ENCODE measurements at regions not wholly inside any gene's neighbourhood (a gene's known extent, or its start where the extent isn't known, plus 50 kb on each side); places are given as distances from the start of the nearest gene placed in this dataset.
A peak's percentile ranks its signal among the peaks of the same experiment; 100 is the strongest.

DNA sequence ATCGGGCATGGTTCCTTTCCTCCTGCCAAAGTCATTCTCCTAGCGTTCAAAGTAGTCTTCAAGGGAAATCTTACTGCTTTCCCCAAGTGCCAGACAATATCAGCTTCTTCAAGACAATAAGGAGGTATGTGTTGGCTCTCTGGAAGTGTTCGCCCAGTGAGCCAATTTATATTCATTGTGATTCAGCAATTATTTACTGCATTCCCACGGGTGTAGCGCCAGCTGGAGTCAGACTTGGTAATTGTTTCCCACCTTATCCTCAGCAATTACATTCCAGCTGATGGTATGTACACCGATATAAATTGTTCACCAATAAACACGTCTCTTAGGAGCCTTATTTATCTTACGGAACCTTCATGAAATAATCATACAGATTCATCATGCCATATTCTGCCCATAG lies 103.6 kb upstream of the CTNNB1 start:
- Histone ChIP-seq H3K36me3 (no peaks in the 10 kb centered on the region), H3K4me1 (ENCODE audit: low read depth) (no peaks in the 10 kb centered on the region), H3K9me3 (ENCODE audit: low read depth) (no peaks in the 10 kb centered on the region), H3K27ac (no peak overlapping the region), H3K27me3 (no peaks in the 10 kb centered on the region), H3K4me3 (no peak overlapping the region)
- no peak for DNase-seq (ENCODE audit: low read depth in 1 of 2, low spot score in 1 of 2)
- TF ChIP-seq, protein P1, sequence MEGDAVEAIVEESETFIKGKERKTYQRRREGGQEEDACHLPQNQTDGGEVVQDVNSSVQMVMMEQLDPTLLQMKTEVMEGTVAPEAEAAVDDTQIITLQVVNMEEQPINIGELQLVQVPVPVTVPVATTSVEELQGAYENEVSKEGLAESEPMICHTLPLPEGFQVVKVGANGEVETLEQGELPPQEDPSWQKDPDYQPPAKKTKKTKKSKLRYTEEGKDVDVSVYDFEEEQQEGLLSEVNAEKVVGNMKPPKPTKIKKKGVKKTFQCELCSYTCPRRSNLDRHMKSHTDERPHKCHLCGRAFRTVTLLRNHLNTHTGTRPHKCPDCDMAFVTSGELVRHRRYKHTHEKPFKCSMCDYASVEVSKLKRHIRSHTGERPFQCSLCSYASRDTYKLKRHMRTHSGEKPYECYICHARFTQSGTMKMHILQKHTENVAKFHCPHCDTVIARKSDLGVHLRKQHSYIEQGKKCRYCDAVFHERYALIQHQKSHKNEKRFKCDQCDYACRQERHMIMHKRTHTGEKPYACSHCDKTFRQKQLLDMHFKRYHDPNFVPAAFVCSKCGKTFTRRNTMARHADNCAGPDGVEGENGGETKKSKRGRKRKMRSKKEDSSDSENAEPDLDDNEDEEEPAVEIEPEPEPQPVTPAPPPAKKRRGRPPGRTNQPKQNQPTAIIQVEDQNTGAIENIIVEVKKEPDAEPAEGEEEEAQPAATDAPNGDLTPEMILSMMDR (IDR thresholded peaks at IDR 0.05; ENCODE audit: low read depth, low read length) = no peak

GRCh38 chr3:41097896-41098496 lies 101.3 kb upstream of the CTNNB1 start:
- Histone ChIP-seq H3K27me3 (no peaks in the 10 kb centered on the region), H3K36me3 (no peaks in the 10 kb centered on the region), H3K27ac (no peak overlapping the region), H3K4me3 (no peak overlapping the region), H3K4me1 (ENCODE audit: low read depth) (peaks cover 6% of the 10 kb centered on the region), H3K9me3 (ENCODE audit: low read depth) (no peaks in the 10 kb centered on the region)
- no peak for DNase-seq (ENCODE audit: low read depth in 1 of 2, low spot score in 1 of 2)
- TF ChIP-seq, protein P1 (IDR thresholded peaks at IDR 0.05; ENCODE audit: low read depth, low read length) = no peak

DNA sequence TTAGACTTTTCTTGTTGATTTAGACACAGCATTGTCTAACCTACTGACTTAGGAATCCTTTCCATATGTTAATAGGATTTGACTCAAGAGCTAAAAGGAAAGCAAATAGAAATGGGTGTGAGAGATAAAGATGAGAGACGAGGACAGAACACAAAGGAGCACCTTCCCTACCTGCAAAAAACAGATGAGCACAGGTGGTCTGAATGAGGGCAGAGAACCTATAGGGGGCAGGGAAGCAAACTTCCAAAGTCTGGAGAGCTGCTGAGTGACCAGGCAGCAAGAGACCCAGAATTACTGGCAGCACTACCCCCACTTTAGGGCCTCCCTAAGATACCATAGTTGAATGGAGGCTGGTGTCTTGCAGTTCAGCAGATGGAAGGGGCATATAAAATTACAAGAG lies 98.1 kb upstream of the CTNNB1 start:
- DNase-seq (ENCODE audit: low read depth in 1 of 2, low spot score in 1 of 2) = no peak

GRCh38 chr3:41102053-41102556 lies 97.2 kb upstream of the CTNNB1 start:
- Histone ChIP-seq H3K27me3 (no peaks in the 10 kb centered on the region), H3K4me3 (no peak overlapping the region), H3K9me3 (ENCODE audit: low read depth) (no peaks in the 10 kb centered on the region), H3K27ac (no peak overlapping the region), H3K36me3 (no peaks in the 10 kb centered on the region), H3K4me1 (ENCODE audit: low read depth) (peaks cover 18% of the 10 kb centered on the region)
- TF ChIP-seq, protein P1 (IDR thresholded peaks at IDR 0.05; ENCODE audit: low read depth, low read length) = no peak
- DNase-seq (ENCODE audit: low read depth in 1 of 2, low spot score in 1 of 2) = no peak

More for the DNA sequence above, 98.1 kb upstream of the CTNNB1 start:
- Histone ChIP-seq H3K9me3 (ENCODE audit: low read depth) (no peaks in the 10 kb centered on the region), H3K27ac (no peak overlapping the region), H3K4me3 (no peak overlapping the region), H3K4me1 (ENCODE audit: low read depth) (peaks cover 18% of the 10 kb centered on the region), H3K27me3 (no peaks in the 10 kb centered on the region), H3K36me3 (no peaks in the 10 kb centered on the region)
- TF ChIP-seq, protein P1 (IDR thresholded peaks at IDR 0.05; ENCODE audit: low read depth, low read length) = no peak

GRCh38 chr3:41102750-41103149 lies 96.6 kb upstream of the CTNNB1 start:
- H3K27ac ChIP-seq = no peak overlapping the region
- TF ChIP-seq, protein P1 (IDR thresholded peaks at IDR 0.05; ENCODE audit: low read depth, low read length) = no peak
- no peaks in the 10 kb centered on the region for H3K36me3 ChIP-seq
- H3K9me3 ChIP-seq (ENCODE audit: low read depth) = no peaks in the 10 kb centered on the region
- peaks cover 18% of the 10 kb centered on the region for H3K4me1 ChIP-seq (ENCODE audit: low read depth)
- no peaks in the 10 kb centered on the region for H3K27me3 ChIP-seq
- peak in 1 of 2 donors; percentile 23 for DNase-seq (ENCODE audit: low read depth in 1 of 2, low spot score in 1 of 2)
- H3K4me3 ChIP-seq = no peak overlapping the region
